ENCODE measurements at regions not wholly inside any gene's neighbourhood (a gene's known extent, or its start where the extent isn't known, plus 50 kb on each side); places are given as distances from the start of the nearest gene placed in this dataset.

DNA sequence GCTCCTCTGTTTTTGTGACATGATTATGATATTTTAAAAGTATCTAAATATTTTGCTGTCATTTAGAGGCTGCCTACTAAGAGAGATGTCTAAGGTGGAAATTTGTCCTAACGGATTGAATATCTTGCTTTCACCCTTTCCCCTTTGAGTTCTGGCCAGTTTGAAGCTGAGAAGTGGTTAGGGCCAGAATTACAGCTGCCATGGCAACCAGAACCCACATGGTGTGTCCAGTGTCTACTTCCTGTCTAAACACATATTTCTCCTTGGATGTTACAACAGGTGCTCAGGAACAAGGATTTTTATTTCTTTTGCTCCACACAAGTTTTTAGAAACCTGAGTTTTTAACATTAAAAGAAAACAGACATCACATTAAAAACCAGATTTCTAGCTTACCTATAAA, 335.1 kb upstream of the OR4E1 start:
- no peak for TF ChIP-seq ZFP3 (CRISPR knock-in tag; IDR thresholded peaks at IDR 0.05)
- TF ChIP-seq ISL1 (CRISPR knock-in tag; IDR thresholded peaks at IDR 0.05): no peak
- TF ChIP-seq, protein P1, sequence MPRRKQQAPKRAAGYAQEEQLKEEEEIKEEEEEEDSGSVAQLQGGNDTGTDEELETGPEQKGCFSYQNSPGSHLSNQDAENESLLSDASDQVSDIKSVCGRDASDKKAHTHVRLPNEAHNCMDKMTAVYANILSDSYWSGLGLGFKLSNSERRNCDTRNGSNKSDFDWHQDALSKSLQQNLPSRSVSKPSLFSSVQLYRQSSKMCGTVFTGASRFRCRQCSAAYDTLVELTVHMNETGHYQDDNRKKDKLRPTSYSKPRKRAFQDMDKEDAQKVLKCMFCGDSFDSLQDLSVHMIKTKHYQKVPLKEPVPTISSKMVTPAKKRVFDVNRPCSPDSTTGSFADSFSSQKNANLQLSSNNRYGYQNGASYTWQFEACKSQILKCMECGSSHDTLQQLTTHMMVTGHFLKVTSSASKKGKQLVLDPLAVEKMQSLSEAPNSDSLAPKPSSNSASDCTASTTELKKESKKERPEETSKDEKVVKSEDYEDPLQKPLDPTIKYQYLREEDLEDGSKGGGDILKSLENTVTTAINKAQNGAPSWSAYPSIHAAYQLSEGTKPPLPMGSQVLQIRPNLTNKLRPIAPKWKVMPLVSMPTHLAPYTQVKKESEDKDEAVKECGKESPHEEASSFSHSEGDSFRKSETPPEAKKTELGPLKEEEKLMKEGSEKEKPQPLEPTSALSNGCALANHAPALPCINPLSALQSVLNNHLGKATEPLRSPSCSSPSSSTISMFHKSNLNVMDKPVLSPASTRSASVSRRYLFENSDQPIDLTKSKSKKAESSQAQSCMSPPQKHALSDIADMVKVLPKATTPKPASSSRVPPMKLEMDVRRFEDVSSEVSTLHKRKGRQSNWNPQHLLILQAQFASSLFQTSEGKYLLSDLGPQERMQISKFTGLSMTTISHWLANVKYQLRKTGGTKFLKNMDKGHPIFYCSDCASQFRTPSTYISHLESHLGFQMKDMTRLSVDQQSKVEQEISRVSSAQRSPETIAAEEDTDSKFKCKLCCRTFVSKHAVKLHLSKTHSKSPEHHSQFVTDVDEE (CRISPR knock-in tag; IDR thresholded peaks at IDR 0.05): no peak
- TF ChIP-seq ZFP30 (CRISPR knock-in tag; IDR thresholded peaks at IDR 0.05): no peak
- no peak for TF ChIP-seq TCF4 (CRISPR knock-in tag; IDR thresholded peaks at IDR 0.05; ENCODE audit: borderline replicate concordance)
- TF ChIP-seq ZC3H10 (CRISPR knock-in tag; IDR thresholded peaks at IDR 0.05): no peak
- TF ChIP-seq ARNTL (CRISPR knock-in tag; IDR thresholded peaks at IDR 0.05; ENCODE audit: borderline replicate concordance, low read depth): no peak
- no peak for TF ChIP-seq PPARA (CRISPR knock-in tag; IDR thresholded peaks at IDR 0.05; ENCODE audit: borderline replicate concordance)
- TF ChIP-seq ZNF8 (CRISPR knock-in tag; IDR thresholded peaks at IDR 0.05): no peak
- TF ChIP-seq, protein P2, sequence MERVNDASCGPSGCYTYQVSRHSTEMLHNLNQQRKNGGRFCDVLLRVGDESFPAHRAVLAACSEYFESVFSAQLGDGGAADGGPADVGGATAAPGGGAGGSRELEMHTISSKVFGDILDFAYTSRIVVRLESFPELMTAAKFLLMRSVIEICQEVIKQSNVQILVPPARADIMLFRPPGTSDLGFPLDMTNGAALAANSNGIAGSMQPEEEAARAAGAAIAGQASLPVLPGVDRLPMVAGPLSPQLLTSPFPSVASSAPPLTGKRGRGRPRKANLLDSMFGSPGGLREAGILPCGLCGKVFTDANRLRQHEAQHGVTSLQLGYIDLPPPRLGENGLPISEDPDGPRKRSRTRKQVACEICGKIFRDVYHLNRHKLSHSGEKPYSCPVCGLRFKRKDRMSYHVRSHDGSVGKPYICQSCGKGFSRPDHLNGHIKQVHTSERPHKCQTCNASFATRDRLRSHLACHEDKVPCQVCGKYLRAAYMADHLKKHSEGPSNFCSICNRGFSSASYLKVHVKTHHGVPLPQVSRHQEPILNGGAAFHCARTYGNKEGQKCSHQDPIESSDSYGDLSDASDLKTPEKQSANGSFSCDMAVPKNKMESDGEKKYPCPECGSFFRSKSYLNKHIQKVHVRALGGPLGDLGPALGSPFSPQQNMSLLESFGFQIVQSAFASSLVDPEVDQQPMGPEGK (CRISPR knock-in tag; IDR thresholded peaks at IDR 0.05; ENCODE audit: borderline replicate concordance): no peak
- TF ChIP-seq RARB (CRISPR knock-in tag; IDR thresholded peaks at IDR 0.05): no peak
